HEK293T (cell line): ENCODE measurements at regions not wholly inside any gene's neighbourhood (a gene's known extent, or its start where the extent isn't known, plus 50 kb on each side); places are given as distances from the start of the nearest gene placed in this dataset.
"Not testable (repeated sequence)": the region's sequence is repeated elsewhere in the genome, so short reads cannot be mapped to it uniquely, and the experiment has no call there.

Source experiments
- CTCF ChIA-PET: fragments of 350-600 bp; formaldehyde crosslinking; extraction: SDS; loops from one replicate; lab custom pipeline; 2021; ENCODE audit warnings: antibody characterized with exemption, inconsistent platforms; lab: Yijun Ruan, JAX
- POLR2A ChIA-PET: fragments of 350-600 bp; formaldehyde crosslinking; extraction: SDS; loops from one replicate; lab custom pipeline; 2020; ENCODE audit warnings: antibody characterized with exemption, inconsistent platforms; lab: Yijun Ruan, JAX
- DNase-seq: peaks from one replicate; pipeline ENCODE4 v3.0.0; 2012; ENCODE audit warnings: mixed read lengths; ENCODE audit errors: extremely low spot score
- ARNT ChIP-seq: fragments of 450-650 bp; IDR thresholded peaks from 2 replicates; pipeline ENCODE4 v1.6.1; 2017; ENCODE audit warnings: mild to moderate bottlenecking
- BHLHE40 ChIP-seq: fragments of 450-650 bp; IDR thresholded peaks from 2 replicates; pipeline ENCODE4 v1.6.1; 2016; ENCODE audit warnings: mild to moderate bottlenecking, moderate library complexity, borderline replicate concordance
- CTBP1 ChIP-seq: fragments of 450-650 bp; IDR thresholded peaks from 2 replicates; pipeline ENCODE4 v1.6.1; 2016; ENCODE audit warnings: borderline replicate concordance
- ELF4 ChIP-seq: fragments of 450-650 bp; IDR thresholded peaks from 2 replicates; pipeline ENCODE4 v1.6.1; 2017; ENCODE audit warnings: antibody characterized with exemption
- FOXA1 ChIP-seq: fragments of 450-650 bp; IDR thresholded peaks from 2 replicates; pipeline ENCODE4 v1.6.1; 2016; ENCODE audit warnings: mild to moderate bottlenecking
- FOXK2 ChIP-seq: fragments of 450-650 bp; IDR thresholded peaks from 2 replicates; pipeline ENCODE4 v1.6.1; 2016; ENCODE audit warnings: mild to moderate bottlenecking
- FOXM1 ChIP-seq: fragments of 450-650 bp; IDR thresholded peaks from 2 replicates; pipeline ENCODE4 v1.6.1; 2017; ENCODE audit warnings: mild to moderate bottlenecking, borderline replicate concordance
- HDGF ChIP-seq: fragments of 450-650 bp; IDR thresholded peaks from 2 replicates; pipeline ENCODE4 v1.6.1; 2017; ENCODE audit warnings: antibody characterized with exemption, borderline replicate concordance
- L3MBTL2 ChIP-seq: fragments of 450-650 bp; conservative IDR thresholded peaks from 2 replicates; pipeline ENCODE4 v1.6.1; 2016; ENCODE audit warnings: mild to moderate bottlenecking
- LEF1 ChIP-seq: fragments of 450-650 bp; IDR thresholded peaks from 2 replicates; pipeline ENCODE4 v1.6.1; 2017; ENCODE audit warnings: mild to moderate bottlenecking, borderline replicate concordance
- NFRKB ChIP-seq: fragments of 450-650 bp; IDR thresholded peaks from 2 replicates; pipeline ENCODE4 v1.6.1; 2016; ENCODE audit warnings: mild to moderate bottlenecking, moderate library complexity
- SP1 ChIP-seq: fragments of 450-650 bp; IDR thresholded peaks from 2 replicates; pipeline ENCODE4 v1.6.1; 2017
- SUZ12 ChIP-seq: fragments of 450-650 bp; IDR thresholded peaks from 2 replicates; pipeline ENCODE4 v1.6.1; 2016; ENCODE audit warnings: mild to moderate bottlenecking
- TARDBP ChIP-seq: fragments of 450-650 bp; IDR thresholded peaks from 2 replicates; pipeline ENCODE4 v1.6.1; 2016
- ZNF384 ChIP-seq: fragments of 450-650 bp; IDR thresholded peaks from 2 replicates; pipeline ENCODE4 v1.6.1; 2016
- TF ChIP-seq, protein P1 (sequence below): fragments of 450-650 bp; IDR thresholded peaks from 2 replicates; pipeline ENCODE4 v1.6.1; 2016

DNA sequence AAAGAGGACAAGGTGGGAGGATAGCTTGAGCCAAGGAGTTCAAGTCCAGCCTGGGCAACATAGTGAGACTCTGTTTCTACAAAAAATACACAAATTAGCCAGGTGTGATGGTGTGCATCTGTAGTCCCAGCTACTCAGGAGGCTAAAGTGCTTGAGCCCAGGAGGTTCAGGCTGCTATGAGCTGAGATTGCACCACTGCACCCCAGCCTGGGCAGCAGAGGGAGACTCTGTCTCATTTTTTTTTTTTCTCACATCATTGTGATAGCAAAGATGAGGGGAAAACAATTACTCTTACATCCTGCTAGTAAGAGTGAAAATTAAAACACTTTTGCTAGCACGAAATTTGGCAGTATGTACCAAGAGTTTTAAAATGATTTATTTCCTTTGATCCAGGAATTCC, 463.7 kb downstream of the TMEM135 start:
- TF ChIP-seq TARDBP (no peak), ZNF384 (no peak), L3MBTL2 (no peak), BHLHE40 (no peak), FOXK2 (no peak), NFRKB (no peak)
- no peak for DNase-seq
- ChIA-PET CTCF (no interaction called here), POLR2A (no interaction called here)

DNA sequence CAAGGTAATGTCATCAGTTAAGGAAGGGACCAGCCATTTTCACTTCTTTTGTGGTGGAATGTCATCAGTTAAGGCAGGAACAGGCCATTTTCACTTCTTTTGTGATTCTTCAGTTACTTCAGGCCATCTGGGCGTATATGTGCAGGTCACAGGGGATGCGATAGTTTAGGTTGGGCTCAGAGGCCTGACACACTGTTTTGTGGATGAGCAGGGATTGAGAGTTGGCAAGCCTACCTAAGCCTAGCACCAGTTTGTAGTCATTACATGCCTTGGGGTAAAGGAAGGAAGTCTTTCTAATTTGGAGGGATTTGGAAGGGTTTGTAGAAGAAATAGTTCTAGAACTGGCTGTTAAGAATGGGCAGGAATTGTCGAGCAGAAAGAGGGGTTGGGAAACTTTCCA, 457.2 kb downstream of the TMEM135 start:
- POLR2A ChIA-PET, DNase-seq, CTCF ChIA-PET: not testable (repeated sequence)

DNA sequence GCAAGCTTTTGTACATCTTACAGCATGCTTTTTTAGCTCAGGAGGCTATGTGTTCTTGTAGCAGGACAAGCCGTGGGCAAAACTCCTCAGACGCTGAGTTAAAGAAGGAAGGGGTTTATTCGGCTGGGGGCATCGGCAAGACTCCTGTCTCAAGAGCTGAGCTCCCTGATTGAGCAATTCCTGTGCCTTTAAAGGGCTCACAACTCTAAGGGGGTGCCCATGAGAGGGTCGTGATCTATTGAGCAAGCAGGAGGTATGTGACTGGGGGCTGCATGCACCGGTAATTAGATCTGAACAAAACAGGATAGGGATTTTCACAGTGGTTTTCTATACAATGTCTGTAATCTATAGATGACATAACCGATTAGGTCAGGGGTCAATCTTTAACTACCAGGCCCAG, 456.3 kb downstream of the TMEM135 start:
- POLR2A ChIA-PET, DNase-seq: not testable (repeated sequence)
- CTCF ChIA-PET: interaction anchor here (0.7 kb wide), 1 partner anchor 142 kb away, joined by 3 read pairs; no protein-coding TSS in a partner anchor

DNA sequence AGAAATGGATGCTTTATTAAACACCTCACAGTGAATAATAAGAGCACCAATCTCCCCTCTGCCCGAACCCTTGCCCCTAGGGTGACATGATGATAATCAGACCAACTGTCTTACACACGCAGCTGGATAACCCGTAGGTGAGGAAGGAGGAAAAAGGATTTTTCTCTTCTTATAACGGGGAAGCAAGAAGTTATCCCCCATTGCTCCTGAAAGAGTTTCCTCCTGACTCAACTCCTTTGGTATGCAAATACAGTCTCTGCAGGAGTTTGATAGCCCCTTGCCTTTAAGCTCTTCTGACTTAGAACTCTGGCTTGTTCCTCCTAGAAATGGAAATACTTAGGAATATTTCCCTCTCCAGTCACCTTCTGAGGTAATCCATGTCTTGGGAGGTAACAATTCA, 455.8 kb downstream of the TMEM135 start:
- CTCF ChIA-PET: interaction anchor here (0.7 kb wide), 1 partner anchor 142 kb away, joined by 3 read pairs; no protein-coding TSS in a partner anchor
- TF ChIP-seq FOXK2: no peak
- TF ChIP-seq L3MBTL2: no peak
- no peak for TF ChIP-seq LEF1
- TF ChIP-seq ARNT: no peak
- TF ChIP-seq FOXM1: no peak
- no peak for TF ChIP-seq SUZ12
- TF ChIP-seq ELF4: no peak
- TF ChIP-seq FOXA1: no peak
- TF ChIP-seq BHLHE40: no peak
- no peak for TF ChIP-seq CTBP1
- no peak for TF ChIP-seq ZNF384
- TF ChIP-seq SP1: no peak
- no peak for TF ChIP-seq TARDBP
- TF ChIP-seq NFRKB: no peak
- TF ChIP-seq, protein P1, sequence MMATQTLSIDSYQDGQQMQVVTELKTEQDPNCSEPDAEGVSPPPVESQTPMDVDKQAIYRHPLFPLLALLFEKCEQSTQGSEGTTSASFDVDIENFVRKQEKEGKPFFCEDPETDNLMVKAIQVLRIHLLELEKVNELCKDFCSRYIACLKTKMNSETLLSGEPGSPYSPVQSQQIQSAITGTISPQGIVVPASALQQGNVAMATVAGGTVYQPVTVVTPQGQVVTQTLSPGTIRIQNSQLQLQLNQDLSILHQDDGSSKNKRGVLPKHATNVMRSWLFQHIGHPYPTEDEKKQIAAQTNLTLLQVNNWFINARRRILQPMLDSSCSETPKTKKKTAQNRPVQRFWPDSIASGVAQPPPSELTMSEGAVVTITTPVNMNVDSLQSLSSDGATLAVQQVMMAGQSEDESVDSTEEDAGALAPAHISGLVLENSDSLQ: no peak
- no peak for DNase-seq
- POLR2A ChIA-PET: no interaction called here

DNA sequence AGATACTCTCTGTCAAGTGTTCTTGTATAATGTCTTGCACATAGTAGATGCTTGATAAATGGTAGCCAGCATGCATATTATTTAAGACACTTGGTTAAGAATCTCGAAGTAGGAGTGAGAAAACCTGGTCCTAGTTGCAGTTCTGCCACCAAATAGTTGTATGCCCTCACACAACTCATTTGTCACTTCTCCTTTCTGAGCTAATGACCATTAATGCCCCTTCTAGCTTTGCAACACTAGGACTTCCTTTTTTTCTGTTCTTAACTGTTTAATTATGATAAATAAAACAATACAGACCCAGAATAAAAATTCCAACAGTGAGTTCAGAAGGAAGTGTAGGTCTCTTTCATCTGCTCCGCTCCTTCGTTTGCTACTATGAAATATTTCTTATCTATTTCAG, 453.6 kb downstream of the TMEM135 start:
- DNase-seq: no peak
- TF ChIP-seq, protein P1: no peak
- TF ChIP-seq TARDBP (no peak), ZNF384 (no peak)
- ChIA-PET CTCF (no interaction called here), POLR2A (no interaction called here)

DNA sequence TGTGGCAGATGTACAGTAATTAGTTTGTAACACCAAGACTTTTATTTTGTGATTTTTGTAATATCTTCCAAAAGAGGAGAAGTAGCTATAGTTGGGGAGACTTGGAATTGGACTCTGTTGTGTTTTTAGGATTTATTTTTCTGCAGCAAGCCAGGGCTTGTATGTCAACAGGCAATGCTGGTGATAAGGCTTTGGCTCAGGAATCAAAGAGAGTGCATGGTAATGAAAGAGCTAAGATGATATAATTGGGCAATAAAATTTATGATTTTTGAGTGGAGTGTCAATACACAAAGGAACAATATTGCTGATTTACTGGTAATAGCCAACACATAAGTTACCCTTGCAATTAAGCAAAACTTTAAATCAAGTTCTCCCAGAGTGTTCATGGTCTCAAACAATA, 452.9 kb downstream of the TMEM135 start:
- TF ChIP-seq HDGF (no peak), FOXA1 (no peak), FOXM1 (no peak), L3MBTL2 (no peak), ZNF384 (no peak), LEF1 (no peak), NFRKB (no peak), TARDBP (no peak), ARNT (no peak), SUZ12 (no peak), CTBP1 (no peak)
- CTCF ChIA-PET: no interaction called here
- DNase-seq: no peak
- POLR2A ChIA-PET: no interaction called here

DNA sequence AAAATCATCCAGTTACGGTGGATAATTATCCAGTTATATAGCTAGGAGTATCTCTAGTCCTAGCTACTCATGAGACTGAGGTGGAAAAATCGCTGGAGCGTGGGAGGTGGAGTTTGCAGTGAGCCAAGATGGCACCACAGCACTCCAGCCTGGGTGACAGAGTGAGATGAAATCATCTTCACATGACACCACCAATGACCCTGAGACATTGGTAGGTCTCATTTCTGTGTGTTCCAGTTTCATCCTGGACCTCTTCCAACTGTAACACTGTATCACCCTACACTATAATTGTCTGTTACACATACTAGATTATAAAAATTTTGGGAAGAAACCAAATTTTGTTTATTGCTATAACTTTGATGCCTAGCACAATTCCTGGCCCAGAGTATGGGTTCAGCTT, 446.8 kb downstream of the TMEM135 start:
- TF ChIP-seq SUZ12 (no peak), BHLHE40 (no peak), TARDBP (no peak), ARNT (no peak), ZNF384 (no peak), FOXA1 (no peak), L3MBTL2 (no peak), LEF1 (no peak), CTBP1 (no peak), FOXK2 (no peak), SP1 (no peak), NFRKB (no peak), ELF4 (no peak), HDGF (no peak), FOXM1 (no peak)
- TF ChIP-seq, protein P1: no peak
- CTCF ChIA-PET: no interaction called here
- POLR2A ChIA-PET: no interaction called here
- DNase-seq: no peak
